PC-9 (cell line): ENCODE measurements at regions not wholly inside any gene's neighbourhood (a gene's known extent, or its start where the extent isn't known, plus 50 kb on each side); places are given as distances from the start of the nearest gene placed in this dataset.

Experiments
- CTCF ChIP-seq: fragments of 200-600 bp; sonication (generic); conservative IDR thresholded peaks from 2 replicates; pipeline ENCODE4 v1.6.1; 2017; ENCODE audit warnings: mixed run types, antibody characterized with exemption, mild to moderate bottlenecking, moderate library complexity
- EZH2 ChIP-seq: fragments of 200-600 bp; sonication (generic); IDR thresholded peaks from 2 replicates; pipeline ENCODE4 v1.8.0; 2017; ENCODE audit warnings: antibody characterized with exemption, low read depth

- TF ChIP-seq CTCF (no peak), EZH2 (no peak)
Observed at GRCh38 chr5:12794476-12795332, 890.5 kb upstream of the CTNND2 start.
